ENCODE measurements at regions not wholly inside any gene's neighbourhood (a gene's known extent, or its start where the extent isn't known, plus 50 kb on each side); places are given as distances from the start of the nearest gene placed in this dataset.

DNA sequence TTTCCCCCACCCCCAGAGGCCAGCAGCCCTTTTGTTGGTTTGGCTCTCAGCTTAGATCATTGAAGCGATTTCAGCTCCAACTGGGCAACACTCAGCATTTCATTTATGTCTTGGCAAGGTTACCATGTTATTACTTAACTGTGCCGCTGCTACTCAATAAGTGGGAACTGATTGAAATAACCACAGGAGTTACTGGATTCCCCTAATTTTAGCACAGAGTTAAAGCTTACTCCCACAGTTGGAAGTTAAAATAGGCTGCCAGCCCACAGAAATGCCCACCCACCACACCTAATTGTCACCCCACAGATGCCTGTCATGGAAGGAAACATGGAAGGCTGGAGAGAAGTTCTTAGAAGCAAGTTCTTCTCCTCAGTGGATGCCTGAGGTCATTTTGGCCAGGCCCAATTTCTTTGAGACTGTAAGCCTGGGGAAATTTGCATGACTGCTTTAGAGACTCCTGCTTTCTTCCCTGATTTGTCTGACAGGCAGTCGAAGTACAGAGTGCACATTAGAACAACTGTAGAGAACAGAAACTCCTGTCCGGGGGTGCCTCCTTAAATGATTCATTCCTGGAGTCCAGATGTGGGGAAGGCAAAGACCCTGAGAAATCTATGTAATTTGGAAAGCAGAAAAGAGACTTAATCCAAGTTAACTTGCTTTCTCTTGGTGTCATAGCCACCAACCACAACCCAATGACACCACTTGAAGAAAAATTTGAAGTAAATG, 370.0 kb downstream of the ZSWIM6 start:
- ATAC-seq = peak in 2 of 4 donors; percentile 44 to 45
- no peak for TF ChIP-seq POLR2A (IDR thresholded peaks at IDR 0.05)
- TF ChIP-seq, protein P1, sequence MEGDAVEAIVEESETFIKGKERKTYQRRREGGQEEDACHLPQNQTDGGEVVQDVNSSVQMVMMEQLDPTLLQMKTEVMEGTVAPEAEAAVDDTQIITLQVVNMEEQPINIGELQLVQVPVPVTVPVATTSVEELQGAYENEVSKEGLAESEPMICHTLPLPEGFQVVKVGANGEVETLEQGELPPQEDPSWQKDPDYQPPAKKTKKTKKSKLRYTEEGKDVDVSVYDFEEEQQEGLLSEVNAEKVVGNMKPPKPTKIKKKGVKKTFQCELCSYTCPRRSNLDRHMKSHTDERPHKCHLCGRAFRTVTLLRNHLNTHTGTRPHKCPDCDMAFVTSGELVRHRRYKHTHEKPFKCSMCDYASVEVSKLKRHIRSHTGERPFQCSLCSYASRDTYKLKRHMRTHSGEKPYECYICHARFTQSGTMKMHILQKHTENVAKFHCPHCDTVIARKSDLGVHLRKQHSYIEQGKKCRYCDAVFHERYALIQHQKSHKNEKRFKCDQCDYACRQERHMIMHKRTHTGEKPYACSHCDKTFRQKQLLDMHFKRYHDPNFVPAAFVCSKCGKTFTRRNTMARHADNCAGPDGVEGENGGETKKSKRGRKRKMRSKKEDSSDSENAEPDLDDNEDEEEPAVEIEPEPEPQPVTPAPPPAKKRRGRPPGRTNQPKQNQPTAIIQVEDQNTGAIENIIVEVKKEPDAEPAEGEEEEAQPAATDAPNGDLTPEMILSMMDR (IDR thresholded peaks at IDR 0.05) = no peak

DNA sequence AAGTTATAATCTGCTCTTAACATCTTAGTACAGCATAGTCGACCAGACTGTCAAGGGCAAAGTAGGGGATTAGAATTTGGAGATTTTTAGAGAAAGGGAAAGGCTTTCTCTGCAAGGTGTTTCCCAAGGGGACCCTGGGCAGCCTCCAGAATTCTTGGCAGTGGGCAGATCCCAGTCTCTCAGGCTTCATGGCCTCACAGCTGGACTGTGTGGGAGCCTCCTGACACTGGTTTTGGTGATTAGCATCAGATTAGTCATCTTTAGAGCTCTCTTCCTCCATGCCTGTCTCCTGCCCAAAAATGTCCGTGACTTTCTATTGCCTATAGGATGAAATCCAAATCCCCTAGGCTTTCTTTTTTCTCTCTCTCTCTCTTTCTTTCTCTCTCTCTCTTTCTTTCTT, 370.7 kb downstream of the ZSWIM6 start:
- Histone ChIP-seq H3K27ac (no peak overlapping the region), H3K9me3 (no peaks in the 10 kb centered on the region), H3K27me3 (no peaks in the 10 kb centered on the region), H3K4me1 (no peaks in the 10 kb centered on the region), H3K36me3 (no peaks in the 10 kb centered on the region), H3K4me3 (no peak overlapping the region)
- no peak for TF ChIP-seq POLR2A (IDR thresholded peaks at IDR 0.05)
- WGBS (ENCODE audit: insufficient coverage, low coverage, low lambda C conversion rate, missing lambda C conversion rate) = 71% methylated on average over 2 of the region's 2 CpGs
- intact Hi-C loops (cut with DNase I) = no loop called here
- ATAC-seq (no peak), DNase-seq (no peak)

More for the DNA sequence above, 370.0 kb downstream of the ZSWIM6 start:
- WGBS (ENCODE audit: insufficient coverage, low coverage, low lambda C conversion rate, missing lambda C conversion rate) = 60% methylated on average over 4 of the region's 4 CpGs
- Histone ChIP-seq H3K9me3 (no peaks in the 10 kb centered on the region), H3K27ac (no peak overlapping the region), H3K36me3 (no peaks in the 10 kb centered on the region), H3K4me1 (no peaks in the 10 kb centered on the region), H3K27me3 (no peaks in the 10 kb centered on the region), H3K4me3 (no peak overlapping the region)
- DNase-seq = no peak
- intact Hi-C loops (cut with DNase I) = no loop called here

DNA sequence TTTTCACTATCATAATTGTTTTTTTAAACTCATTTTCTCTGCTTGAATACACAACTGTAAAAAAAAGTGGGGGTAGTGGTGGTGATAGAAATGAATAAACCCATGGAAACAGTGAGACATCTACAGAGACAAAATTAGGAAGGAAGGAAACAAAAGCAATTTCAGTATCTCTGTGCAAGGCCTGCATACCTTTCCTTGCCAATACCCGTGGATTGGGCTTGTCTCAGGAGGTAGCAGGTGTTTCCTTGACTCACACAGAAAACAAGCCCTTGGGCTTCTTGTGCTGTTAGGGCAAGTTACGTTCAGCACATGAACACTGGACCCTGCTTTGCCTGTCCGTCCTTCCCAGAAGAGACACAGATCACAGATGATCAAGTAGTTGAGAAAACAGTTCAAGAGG, 372.2 kb downstream of the ZSWIM6 start:
- Histone ChIP-seq H3K9me3 (no peaks in the 10 kb centered on the region), H3K27me3 (no peaks in the 10 kb centered on the region), H3K36me3 (no peaks in the 10 kb centered on the region), H3K4me1 (no peaks in the 10 kb centered on the region), H3K27ac (no peak overlapping the region), H3K4me3 (no peak overlapping the region)
- WGBS (ENCODE audit: insufficient coverage, low coverage, low lambda C conversion rate, missing lambda C conversion rate) = 52% methylated on average over 2 of the region's 3 CpGs
- DNase-seq (no peak), ATAC-seq (no peak)
- intact Hi-C loops (cut with DNase I) = no loop called here
- no peak for TF ChIP-seq POLR2A (IDR thresholded peaks at IDR 0.05)
- TF ChIP-seq, protein P1 (IDR thresholded peaks at IDR 0.05) = no peak

DNA sequence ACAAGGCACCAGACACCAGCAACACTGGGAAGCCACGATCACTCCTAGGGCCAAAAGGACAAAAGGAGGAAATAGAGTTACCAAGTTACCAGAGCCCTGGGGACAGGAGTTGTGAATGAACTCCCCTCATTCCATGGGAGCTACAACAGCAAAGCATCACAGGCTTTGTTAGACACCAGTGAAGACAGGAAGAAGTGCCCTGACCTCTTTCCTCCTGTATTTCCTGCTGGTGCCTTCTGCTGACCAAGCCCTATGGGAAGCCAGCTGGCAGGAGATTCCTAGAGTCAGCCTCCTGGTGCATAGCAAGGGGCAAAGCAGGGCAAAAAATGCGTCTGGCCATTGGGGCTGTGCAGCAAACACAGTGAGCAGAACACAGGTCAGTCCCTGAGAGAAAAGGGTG, 374.7 kb downstream of the ZSWIM6 start:
- Histone ChIP-seq H3K36me3 (no peaks in the 10 kb centered on the region), H3K9me3 (no peaks in the 10 kb centered on the region), H3K27me3 (no peaks in the 10 kb centered on the region), H3K4me3 (no peak overlapping the region), H3K27ac (no peak overlapping the region), H3K4me1 (no peaks in the 10 kb centered on the region)
- ATAC-seq (peak in 3 of 4 donors; percentile 39 to 52 (median 40)), DNase-seq (no peak)
- 18% methylated on average over 1 of the region's 2 CpGs for WGBS (ENCODE audit: insufficient coverage, low coverage, low lambda C conversion rate, missing lambda C conversion rate)
- intact Hi-C loops (cut with DNase I) = no loop called here
- TF ChIP-seq, protein P1 (IDR thresholded peaks at IDR 0.05) = no peak
- TF ChIP-seq POLR2A (IDR thresholded peaks at IDR 0.05) = no peak

DNA sequence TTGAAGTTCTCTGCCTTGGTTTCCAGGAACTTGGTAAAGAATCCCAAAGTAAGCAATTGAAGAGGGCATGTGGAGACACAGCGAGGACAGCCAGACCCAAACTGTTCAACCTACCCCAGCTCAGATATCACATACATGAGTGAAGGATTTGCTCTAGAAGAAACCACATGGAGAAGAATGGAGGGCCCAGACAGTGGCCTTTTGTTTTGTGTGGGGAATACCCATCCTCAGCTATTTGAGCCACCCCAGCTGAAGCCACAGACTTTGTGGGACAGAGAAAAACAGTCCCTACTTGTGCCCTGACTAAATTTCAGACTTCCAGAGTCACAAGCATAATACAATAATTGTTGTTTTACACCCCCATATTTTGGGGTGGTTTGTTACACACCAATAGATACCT, 387.1 kb downstream of the ZSWIM6 start:
- H3K4me1 ChIP-seq = no peaks in the 10 kb centered on the region
- H3K27ac ChIP-seq = no peak overlapping the region
- H3K27me3 ChIP-seq = no peaks in the 10 kb centered on the region
- no peaks in the 10 kb centered on the region for H3K9me3 ChIP-seq
- TF ChIP-seq, protein P1 (IDR thresholded peaks at IDR 0.05) = no peak
- TF ChIP-seq POLR2A (IDR thresholded peaks at IDR 0.05) = no peak
- intact Hi-C loops (cut with DNase I) = no loop called here
- ATAC-seq = no peak
- no peak overlapping the region for H3K4me3 ChIP-seq
- no peaks in the 10 kb centered on the region for H3K36me3 ChIP-seq
- WGBS (ENCODE audit: insufficient coverage, low coverage, low lambda C conversion rate, missing lambda C conversion rate) = 100% methylated on average over 1 of the region's 1 CpG
- no peak for DNase-seq
